ENCODE measurements at regions not wholly inside any gene's neighbourhood (a gene's known extent, or its start where the extent isn't known, plus 50 kb on each side); places are given as distances from the start of the nearest gene placed in this dataset.

DNA sequence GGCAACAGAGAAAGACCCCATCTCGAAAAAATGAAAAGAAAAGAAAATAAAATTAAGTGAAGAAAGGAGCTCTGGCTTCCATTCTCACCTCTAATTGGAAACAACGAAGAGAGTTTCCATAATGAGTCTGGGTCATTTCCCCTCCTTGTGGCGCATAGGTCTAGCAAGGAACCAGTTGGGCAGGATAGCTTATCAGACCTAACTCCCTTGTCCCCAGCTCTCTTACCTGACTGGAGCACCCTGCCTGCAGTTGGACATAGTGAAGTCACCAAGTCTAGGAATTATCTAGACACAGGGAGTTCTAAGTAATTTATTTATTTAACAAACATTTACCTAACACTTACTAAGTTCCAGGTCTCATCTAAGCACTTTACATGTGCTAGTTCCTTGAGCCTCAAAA lies 63.0 kb upstream of the RAB4A start (continued):
- TF ChIP-seq, protein P1, sequence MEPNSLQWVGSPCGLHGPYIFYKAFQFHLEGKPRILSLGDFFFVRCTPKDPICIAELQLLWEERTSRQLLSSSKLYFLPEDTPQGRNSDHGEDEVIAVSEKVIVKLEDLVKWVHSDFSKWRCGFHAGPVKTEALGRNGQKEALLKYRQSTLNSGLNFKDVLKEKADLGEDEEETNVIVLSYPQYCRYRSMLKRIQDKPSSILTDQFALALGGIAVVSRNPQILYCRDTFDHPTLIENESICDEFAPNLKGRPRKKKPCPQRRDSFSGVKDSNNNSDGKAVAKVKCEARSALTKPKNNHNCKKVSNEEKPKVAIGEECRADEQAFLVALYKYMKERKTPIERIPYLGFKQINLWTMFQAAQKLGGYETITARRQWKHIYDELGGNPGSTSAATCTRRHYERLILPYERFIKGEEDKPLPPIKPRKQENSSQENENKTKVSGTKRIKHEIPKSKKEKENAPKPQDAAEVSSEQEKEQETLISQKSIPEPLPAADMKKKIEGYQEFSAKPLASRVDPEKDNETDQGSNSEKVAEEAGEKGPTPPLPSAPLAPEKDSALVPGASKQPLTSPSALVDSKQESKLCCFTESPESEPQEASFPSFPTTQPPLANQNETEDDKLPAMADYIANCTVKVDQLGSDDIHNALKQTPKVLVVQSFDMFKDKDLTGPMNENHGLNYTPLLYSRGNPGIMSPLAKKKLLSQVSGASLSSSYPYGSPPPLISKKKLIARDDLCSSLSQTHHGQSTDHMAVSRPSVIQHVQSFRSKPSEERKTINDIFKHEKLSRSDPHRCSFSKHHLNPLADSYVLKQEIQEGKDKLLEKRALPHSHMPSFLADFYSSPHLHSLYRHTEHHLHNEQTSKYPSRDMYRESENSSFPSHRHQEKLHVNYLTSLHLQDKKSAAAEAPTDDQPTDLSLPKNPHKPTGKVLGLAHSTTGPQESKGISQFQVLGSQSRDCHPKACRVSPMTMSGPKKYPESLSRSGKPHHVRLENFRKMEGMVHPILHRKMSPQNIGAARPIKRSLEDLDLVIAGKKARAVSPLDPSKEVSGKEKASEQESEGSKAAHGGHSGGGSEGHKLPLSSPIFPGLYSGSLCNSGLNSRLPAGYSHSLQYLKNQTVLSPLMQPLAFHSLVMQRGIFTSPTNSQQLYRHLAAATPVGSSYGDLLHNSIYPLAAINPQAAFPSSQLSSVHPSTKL (CRISPR knock-in tag; IDR thresholded peaks at IDR 0.05), result no peak
- no peak for TF ChIP-seq KMT2A (CRISPR knock-in tag; IDR thresholded peaks at IDR 0.05)
- no peak for TF ChIP-seq ZNF598 (CRISPR knock-in tag; IDR thresholded peaks at IDR 0.05; ENCODE audit: borderline replicate concordance)
- TF ChIP-seq ZFP36L1 (CRISPR knock-in tag; IDR thresholded peaks at IDR 0.05), result no peak
- TF ChIP-seq, protein P2, sequence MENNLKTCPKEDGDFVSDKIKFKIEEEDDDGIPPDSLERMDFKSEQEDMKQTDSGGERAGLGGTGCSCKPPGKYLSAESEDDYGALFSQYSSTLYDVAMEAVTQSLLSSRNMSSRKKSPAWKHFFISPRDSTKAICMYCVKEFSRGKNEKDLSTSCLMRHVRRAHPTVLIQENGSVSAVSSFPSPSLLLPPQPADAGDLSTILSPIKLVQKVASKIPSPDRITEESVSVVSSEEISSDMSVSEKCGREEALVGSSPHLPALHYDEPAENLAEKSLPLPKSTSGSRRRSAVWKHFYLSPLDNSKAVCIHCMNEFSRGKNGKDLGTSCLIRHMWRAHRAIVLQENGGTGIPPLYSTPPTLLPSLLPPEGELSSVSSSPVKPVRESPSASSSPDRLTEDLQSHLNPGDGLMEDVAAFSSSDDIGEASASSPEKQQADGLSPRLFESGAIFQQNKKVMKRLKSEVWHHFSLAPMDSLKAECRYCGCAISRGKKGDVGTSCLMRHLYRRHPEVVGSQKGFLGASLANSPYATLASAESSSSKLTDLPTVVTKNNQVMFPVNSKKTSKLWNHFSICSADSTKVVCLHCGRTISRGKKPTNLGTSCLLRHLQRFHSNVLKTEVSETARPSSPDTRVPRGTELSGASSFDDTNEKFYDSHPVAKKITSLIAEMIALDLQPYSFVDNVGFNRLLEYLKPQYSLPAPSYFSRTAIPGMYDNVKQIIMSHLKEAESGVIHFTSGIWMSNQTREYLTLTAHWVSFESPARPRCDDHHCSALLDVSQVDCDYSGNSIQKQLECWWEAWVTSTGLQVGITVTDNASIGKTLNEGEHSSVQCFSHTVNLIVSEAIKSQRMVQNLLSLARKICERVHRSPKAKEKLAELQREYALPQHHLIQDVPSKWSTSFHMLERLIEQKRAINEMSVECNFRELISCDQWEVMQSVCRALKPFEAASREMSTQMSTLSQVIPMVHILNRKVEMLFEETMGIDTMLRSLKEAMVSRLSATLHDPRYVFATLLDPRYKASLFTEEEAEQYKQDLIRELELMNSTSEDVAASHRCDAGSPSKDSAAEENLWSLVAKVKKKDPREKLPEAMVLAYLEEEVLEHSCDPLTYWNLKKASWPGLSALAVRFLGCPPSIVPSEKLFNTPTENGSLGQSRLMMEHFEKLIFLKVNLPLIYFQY (CRISPR knock-in tag; IDR thresholded peaks at IDR 0.05; ENCODE audit: borderline replicate concordance), result no peak
- no peak for TF ChIP-seq ZNF121 (CRISPR knock-in tag; IDR thresholded peaks at IDR 0.05)

All from HepG2 (cell line).